ENCODE measurements at regions not wholly inside any gene's neighbourhood (a gene's known extent, or its start where the extent isn't known, plus 50 kb on each side); places are given as distances from the start of the nearest gene placed in this dataset.

- TF ChIP-seq CTCF (IDR thresholded peaks at IDR 0.05), result no peak
- Mint-ChIP-seq H3K27me3 (ENCODE audit: low read depth in 3 of 3) (peaks cover 0 to 2% (median 0%) of the 10 kb centered on the region in 3 donors), H3K4me3 (no peak overlapping the region), H3K27ac (no peak overlapping the region), H3K9me3 (peaks cover 0 to 9% (median 2%) of the 10 kb centered on the region in 7 donors), H3K4me1 (no peaks in the 10 kb centered on the region), H3K36me3 (no peaks in the 10 kb centered on the region)
- Histone ChIP-seq H3K4me3 (replicated peaks in 1 of 3; ENCODE audit: low read depth in 2 of 3, low read length in 3 of 3) (no peak overlapping the region), H3K4me2 (replicated peaks; ENCODE audit: extremely low read depth, low read length, poor library complexity, severe bottlenecking) (no peak overlapping the region), H3K4me1 (ENCODE audit: control insufficient read depth in 1 of 2, insufficient read depth in 2 of 2, low read length in 2 of 2) (no peaks in the 10 kb centered on the region), H3K9me3 (replicated peaks in 1 of 2; ENCODE audit: control insufficient read depth in 1 of 2, insufficient read depth in 1 of 2, low read length in 2 of 2) (peaks cover 0 to 7% of the 10 kb centered on the region in 2 donors), H4K20me1 (ENCODE audit: insufficient read depth, low read length) (no peaks in the 10 kb centered on the region), H3K9ac (ENCODE audit: insufficient read depth, low read length, poor library complexity, severe bottlenecking) (no peak overlapping the region), H2AFZ (ENCODE audit: insufficient read depth, low read depth, low read length, poor library complexity, severe bottlenecking) (no peak overlapping the region), H3K79me2 (ENCODE audit: insufficient read depth, low read length) (no peaks in the 10 kb centered on the region), H3K27ac (ENCODE audit: low read depth in 1 of 2, low read length in 2 of 2) (no peak overlapping the region), H3K36me3 (replicated peaks in 1 of 2; ENCODE audit: control insufficient read depth in 1 of 2, insufficient read depth in 2 of 2, low read length in 2 of 2) (no peaks in the 10 kb centered on the region), H3K27me3 (ENCODE audit: control insufficient read depth in 2 of 2, insufficient read depth in 2 of 2, low read length in 2 of 2) (no peaks in the 10 kb centered on the region)
- WGBS (ENCODE audit: insufficient coverage), result 100% methylated on average over 1 of the region's 2 CpGs
- no peak for DNase-seq
- intact Hi-C loops (cut with micrococcal nuclease), result no loop called here
Measured at GRCh38 chr18:22684268-22684667, 248.9 kb upstream of the RBBP8 start.

GRCh38 chr18:22685788-22686187 lies 247.3 kb upstream of the RBBP8 start:
- no peaks in the 10 kb centered on the region for H3K4me1 Mint-ChIP-seq
- intact Hi-C loops (cut with micrococcal nuclease), result no loop called here
- Histone ChIP-seq H3K36me3 (replicated peaks in 1 of 2; ENCODE audit: control insufficient read depth in 1 of 2, insufficient read depth in 2 of 2, low read length in 2 of 2) (no peaks in the 10 kb centered on the region), H3K79me2 (ENCODE audit: insufficient read depth, low read length) (no peaks in the 10 kb centered on the region), H3K4me3 (replicated peaks in 1 of 3; ENCODE audit: low read depth in 2 of 3, low read length in 3 of 3) (no peak overlapping the region), H4K20me1 (ENCODE audit: insufficient read depth, low read length) (no peaks in the 10 kb centered on the region), H3K9me3 (replicated peaks in 1 of 2; ENCODE audit: control insufficient read depth in 1 of 2, insufficient read depth in 1 of 2, low read length in 2 of 2) (peaks cover 0 to 7% of the 10 kb centered on the region in 2 donors), H2AFZ (ENCODE audit: insufficient read depth, low read depth, low read length, poor library complexity, severe bottlenecking) (no peak overlapping the region), H3K4me1 (ENCODE audit: control insufficient read depth in 1 of 2, insufficient read depth in 2 of 2, low read length in 2 of 2) (no peaks in the 10 kb centered on the region), H3K9ac (ENCODE audit: insufficient read depth, low read length, poor library complexity, severe bottlenecking) (no peak overlapping the region), H3K27me3 (ENCODE audit: control insufficient read depth in 2 of 2, insufficient read depth in 2 of 2, low read length in 2 of 2) (no peaks in the 10 kb centered on the region), H3K4me2 (replicated peaks; ENCODE audit: extremely low read depth, low read length, poor library complexity, severe bottlenecking) (no peak overlapping the region), H3K27ac (ENCODE audit: low read depth in 1 of 2, low read length in 2 of 2) (no peak overlapping the region)
- H3K9me3 Mint-ChIP-seq, result peaks cover 0 to 9% (median 2%) of the 10 kb centered on the region in 7 donors
- peaks cover 0 to 2% (median 0%) of the 10 kb centered on the region in 3 donors for H3K27me3 Mint-ChIP-seq (ENCODE audit: low read depth in 3 of 3)
- H3K4me3 Mint-ChIP-seq, result no peak overlapping the region
- WGBS (ENCODE audit: insufficient coverage), result 100% methylated on average over 1 of the region's 2 CpGs
- TF ChIP-seq CTCF (IDR thresholded peaks at IDR 0.05), result no peak
- no peaks in the 10 kb centered on the region for H3K36me3 Mint-ChIP-seq
- no peak overlapping the region for H3K27ac Mint-ChIP-seq
- no peak for DNase-seq

All from CD14-positive monocyte (primary cell).